HuH-7.5 (cell line): ENCODE measurements at regions not wholly inside any gene's neighbourhood (a gene's known extent, or its start where the extent isn't known, plus 50 kb on each side); places are given as distances from the start of the nearest gene placed in this dataset.

Source experiments
- DNase-seq: peaks from one replicate; pipeline ENCODE4 v3.0.0; 2011; ENCODE audit warnings: low spot score

- no peak for DNase-seq
Observed at GRCh38 chr2:58667137-58667774, 426.1 kb upstream of the FANCL start.

GRCh38 chr2:58666323-58666970, 425.3 kb upstream of the FANCL start:
- no peak for DNase-seq

DNA sequence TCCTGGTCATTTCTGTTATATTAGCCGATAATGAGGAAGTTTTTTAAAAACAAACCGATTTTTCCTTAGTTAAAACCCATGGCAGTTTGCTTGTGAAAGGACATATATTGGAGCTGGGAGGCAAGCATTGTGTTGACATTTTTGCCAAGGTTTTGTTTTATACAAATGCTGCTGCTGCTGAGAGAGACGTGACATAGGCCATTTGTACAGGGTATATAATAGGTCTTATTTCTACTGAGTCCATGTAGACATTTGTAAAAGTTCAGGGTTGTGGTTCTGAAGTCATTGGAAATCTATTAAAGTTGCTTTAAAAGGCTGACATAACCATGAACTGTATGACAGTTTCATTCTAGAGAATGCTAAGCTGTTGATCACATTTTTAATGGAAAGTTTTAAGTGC, 424.0 kb upstream of the FANCL start:
- DNase-seq = no peak

- no peak for DNase-seq
Observed at GRCh38 chr2:58664523-58665151, 423.5 kb upstream of the FANCL start.

GRCh38 chr2:58660046-58660445, 418.9 kb upstream of the FANCL start:
- no peak for DNase-seq

DNA sequence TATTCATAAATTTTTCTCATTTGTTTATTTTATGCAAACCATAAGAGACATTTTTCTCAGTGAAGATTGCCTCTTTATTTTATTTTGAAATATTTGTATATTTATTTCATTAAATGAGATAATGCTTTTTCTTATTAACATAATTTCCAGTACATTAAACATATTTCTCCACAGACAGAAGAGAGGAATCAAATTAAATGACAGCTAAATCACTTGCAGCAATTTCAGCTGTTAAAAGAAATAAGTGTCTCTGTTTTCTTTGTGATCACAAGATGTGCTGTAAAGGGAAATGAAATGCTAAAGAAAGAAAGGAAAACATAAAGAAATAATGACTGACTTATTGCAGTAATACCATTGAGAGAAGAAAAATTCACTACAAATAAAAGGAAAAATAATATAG, 414.0 kb upstream of the FANCL start:
- DNase-seq = no peak

- no peak for DNase-seq
Observed at GRCh38 chr2:58651930-58652329, 410.8 kb upstream of the FANCL start.

- DNase-seq = no peak
Observed at GRCh38 chr2:58650781-58651180, 409.7 kb upstream of the FANCL start.

DNA sequence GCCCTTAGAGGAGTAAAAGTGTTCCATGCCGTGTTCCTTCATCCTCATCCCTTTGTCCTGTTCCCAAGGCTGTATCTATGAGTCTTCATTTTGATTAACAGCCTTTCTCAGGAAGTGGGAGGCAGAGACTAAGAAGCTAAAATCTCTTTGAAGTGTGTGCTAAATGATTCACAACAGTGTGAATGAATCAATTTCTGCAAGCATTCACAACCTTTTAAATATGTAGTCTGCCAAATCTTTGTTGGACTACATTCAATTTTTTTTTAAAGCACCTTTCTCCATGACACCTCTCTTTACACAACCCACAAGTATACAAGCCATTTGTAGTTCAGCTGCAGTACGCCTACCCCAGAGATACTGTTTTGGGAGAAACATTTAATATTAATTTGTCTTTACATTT, 408.6 kb upstream of the FANCL start:
- no peak for DNase-seq

GRCh38 chr2:58645017-58645416, 403.9 kb upstream of the FANCL start:
- no peak for DNase-seq

DNA sequence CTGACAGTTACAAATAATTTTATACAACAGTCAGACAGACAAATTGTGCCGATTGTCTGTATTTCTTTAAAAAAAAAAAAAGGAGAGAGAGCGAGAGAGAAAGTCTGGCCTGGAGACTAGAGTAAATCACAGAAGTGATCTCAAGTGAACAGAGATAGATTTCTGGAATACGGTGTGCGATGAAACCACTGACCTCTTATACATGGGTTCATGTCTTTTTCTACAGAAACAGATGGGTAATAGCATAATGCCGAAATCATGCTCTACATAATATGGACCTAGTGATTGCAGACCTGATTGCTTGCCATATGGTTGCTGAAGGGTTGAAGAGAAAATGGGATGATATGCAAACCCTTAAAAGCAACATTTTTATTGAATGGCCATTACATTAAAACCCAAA, 403.3 kb upstream of the FANCL start:
- DNase-seq = no peak

DNA sequence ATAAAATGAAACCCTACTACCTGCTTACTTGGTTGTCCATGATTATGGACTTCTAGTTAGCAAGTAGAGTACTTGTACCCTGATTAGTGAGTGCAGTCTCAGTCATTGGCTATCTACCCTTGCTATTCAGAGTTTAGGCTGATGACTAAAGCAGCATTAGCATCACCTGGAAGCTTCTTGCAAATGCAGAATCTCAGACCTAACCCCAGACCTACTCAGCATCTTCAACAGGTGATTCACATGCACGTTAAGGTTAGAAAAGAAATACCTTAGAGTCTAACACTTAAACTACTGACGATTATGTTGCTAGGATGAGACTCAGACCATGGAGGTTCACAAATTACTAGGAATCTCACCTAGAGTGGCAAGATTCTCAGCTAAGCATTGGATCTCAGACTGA, 399.9 kb upstream of the FANCL start:
- no peak for DNase-seq

GRCh38 chr2:58640042-58640441, 398.9 kb upstream of the FANCL start:
- no peak for DNase-seq

DNA sequence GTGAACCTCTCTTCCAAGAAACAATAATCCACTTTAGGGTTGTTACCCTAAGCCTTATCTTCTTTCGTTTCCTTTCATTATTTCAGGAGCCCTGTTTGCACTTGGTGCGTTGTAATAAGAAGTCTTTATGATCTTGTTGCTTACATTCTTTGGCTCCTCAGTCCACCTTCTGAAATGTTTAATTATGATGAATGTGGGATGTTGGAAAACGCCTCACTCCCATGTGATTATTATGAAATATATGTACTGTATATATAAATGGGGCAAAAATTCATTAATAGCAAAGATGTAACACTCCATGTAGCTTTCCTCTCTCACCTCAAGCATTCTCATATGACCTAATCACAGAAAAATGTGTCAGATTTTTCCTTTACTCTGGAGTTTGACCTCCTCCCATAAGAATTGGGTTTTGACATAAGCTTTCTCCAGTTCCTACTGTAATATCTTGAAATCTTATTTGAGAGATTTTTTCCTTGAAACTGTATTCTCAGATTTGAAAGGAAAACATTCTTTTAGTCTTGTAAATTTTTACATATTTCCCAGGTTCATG, 397.2 kb upstream of the FANCL start:
- DNase-seq = no peak

DNA sequence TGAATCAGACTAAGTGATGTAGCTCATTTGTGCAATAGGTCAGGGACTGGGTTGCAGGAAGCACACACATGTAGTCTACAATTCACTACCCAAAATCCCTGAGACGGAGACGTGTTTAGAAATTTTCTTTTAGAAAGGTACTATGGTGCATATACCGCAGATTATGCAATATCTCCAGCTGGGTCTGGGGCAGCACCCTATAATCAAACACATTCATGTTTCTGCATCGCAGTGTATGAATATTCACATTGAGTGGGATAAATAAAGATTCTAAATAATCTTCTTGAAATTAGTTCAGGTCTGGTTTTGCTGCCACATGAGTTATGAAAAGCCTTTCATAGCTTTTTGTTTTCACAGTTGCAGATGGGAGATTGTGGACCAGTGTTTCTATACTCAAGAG, 395.7 kb upstream of the FANCL start:
- DNase-seq = no peak

DNA sequence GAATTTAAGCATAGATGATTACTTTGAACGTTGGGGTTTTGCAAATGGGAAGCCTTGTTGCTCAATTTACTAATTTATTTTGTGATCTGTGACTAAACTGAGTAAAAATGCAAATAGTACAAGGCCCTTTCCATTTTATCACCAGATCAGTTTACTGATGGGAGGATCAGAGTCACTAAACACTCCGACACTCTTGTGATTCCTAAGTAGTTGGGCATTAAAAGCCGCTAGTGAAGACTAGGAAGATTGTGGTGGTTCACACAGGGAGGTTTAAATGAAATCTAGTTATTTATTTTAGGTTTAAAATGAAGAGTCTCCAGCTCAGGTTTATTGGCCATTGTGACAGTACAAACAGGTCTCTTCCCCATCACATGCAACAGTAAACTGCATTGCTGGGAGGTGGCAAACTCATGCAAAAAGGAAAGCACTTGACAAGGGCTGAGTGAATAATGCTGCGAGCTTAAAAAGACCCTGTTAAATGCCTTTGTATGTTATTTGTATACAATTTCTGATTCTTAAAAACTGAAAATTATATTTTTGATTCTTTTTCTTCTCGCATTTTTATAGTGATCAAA, 394.8 kb upstream of the FANCL start:
- no peak for DNase-seq

DNA sequence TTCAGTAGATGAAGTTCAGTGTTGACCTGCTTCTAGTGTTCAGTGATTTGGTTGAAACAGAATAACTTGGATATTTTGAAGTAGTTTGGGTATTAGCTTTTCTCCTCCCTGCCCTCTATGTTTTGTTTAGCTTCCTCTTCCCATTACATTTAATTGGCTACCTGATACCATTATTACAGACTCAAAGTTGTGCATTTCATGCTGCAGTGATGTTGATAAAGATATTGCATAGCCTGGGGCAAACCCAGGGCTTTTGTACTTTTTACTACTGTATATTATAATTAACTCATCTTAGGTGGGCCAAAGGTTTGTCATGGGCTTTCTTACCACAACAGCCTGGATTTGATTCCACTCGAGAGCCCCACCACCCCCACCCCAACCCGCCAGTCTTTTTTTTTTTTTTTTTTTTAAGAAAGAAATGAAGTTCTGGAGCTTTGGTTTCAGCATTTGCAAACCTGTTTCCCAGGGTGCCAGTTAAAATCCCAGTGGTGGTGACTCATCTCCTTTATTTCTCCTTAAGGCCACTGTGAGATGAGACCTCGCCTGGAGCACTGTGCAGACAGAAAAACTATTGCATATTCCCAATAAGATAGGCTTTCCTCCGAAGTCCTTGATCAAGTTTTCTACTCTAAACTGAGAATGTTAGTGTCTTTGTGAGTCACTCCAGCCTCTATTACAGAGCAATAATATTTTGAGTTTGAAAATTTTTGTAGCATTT, 393.7 kb upstream of the FANCL start:
- DNase-seq = no peak

DNA sequence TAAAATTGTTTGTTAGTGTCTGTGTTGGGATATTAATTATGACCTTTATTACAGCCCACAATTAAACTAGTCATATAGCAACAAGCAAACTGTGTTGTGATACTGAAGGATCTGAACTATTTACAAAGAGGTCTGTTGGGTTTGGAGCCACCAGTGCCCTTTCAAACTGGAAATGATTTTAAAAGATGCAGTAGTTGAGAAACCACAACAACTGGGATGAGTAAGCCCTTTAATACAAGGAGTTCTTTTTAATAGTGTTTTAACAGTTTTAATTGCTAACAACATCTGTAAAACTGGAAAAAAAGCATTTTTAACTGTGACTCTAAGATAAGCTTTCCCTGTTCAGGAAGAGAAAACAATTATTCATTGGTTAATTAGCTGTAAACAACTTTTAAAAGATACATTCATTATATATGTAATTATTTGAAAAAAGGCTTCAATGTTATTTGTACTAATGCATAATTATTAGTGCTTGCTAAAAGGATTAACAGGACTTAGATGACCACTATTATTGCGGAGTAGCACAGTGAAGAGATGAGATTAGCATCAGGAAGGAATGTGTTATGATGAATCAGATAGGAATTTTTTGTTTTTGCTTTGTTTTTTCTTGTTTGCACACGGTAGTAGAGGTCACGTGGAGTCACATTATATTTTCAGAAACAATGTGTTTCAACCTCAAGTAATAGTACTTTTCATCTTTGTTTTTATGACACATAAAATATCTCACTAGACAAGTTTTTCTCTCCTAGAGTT, 392.7 kb upstream of the FANCL start:
- DNase-seq = no peak

GRCh38 chr2:58631986-58632385, 390.9 kb upstream of the FANCL start:
- no peak for DNase-seq

DNA sequence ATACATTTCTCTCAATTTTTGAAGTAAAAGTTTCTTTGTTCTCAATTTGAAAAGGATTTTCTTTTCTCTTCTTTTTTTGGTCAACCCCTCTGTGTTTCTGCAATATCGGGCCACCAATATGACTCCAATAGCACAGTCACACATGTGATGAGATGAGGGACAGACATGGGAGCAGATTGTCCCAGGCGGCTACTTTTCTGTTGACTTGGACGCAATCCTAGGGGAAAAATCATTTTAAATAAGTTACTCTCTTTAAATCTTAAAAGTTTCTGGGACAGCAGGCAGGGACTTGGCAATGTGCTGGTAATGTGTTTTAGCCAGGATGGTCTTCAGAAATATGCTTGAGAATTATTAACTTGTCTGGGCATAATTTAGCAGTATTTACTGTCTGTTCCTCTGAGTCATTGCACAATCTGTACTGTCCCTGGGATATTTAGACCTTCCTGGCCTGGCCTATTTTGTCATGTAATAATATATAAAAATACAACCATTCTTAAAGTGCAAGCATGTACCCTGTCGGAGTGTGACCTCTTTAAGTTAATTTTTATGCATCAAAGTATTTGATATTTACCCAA, 388.5 kb upstream of the FANCL start:
- DNase-seq = peak; percentile 5

- DNase-seq = no peak
Observed at GRCh38 chr2:58620896-58621295, 379.8 kb upstream of the FANCL start.
